ENCODE measurements at regions not wholly inside any gene's neighbourhood (a gene's known extent, or its start where the extent isn't known, plus 50 kb on each side); places are given as distances from the start of the nearest gene placed in this dataset.
"Not testable (repeated sequence)": the region's sequence is repeated elsewhere in the genome, so short reads cannot be mapped to it uniquely, and the experiment has no call there.

- H3K9me3 ChIP-seq; H3K36me3 ChIP-seq; H3K4me1 ChIP-seq; H3K27ac ChIP-seq (replicated peaks in 1 of 4); H3K27me3 ChIP-seq; H3K4me3 ChIP-seq; DNase-seq (ENCODE audit: extremely low spot score); intact Hi-C loops (cut with DNase I): not testable (repeated sequence)
- WGBS: no CpG with 5 or more reads among the region's 2 CpGs
Observed at GRCh38 chr21:5071180-5071579, 5450.2 kb upstream of the TPTE start.

GRCh38 chr21:5076854-5077253 is 5444.5 kb upstream of the TPTE start:
- intact Hi-C loops (cut with DNase I); H3K4me1 ChIP-seq; DNase-seq (ENCODE audit: extremely low spot score); H3K9me3 ChIP-seq; H3K27ac ChIP-seq (replicated peaks in 1 of 4); H3K4me3 ChIP-seq; H3K36me3 ChIP-seq; H3K27me3 ChIP-seq: not testable (repeated sequence)
- no CpG with 5 or more reads among the region's 7 CpGs for WGBS

- H3K4me3 ChIP-seq; H3K27ac ChIP-seq (replicated peaks in 1 of 4); H3K27me3 ChIP-seq; intact Hi-C loops (cut with DNase I); H3K36me3 ChIP-seq; DNase-seq (ENCODE audit: extremely low spot score); H3K4me1 ChIP-seq; H3K9me3 ChIP-seq: not testable (repeated sequence)
- no CpG with 5 or more reads among the region's 8 CpGs for WGBS
Observed at GRCh38 chr21:5079361-5079760, 5442.0 kb upstream of the TPTE start.

- DNase-seq (ENCODE audit: extremely low spot score): not testable (repeated sequence)
- WGBS: no CpG with 5 or more reads among the region's 5 CpGs
Observed at GRCh38 chr21:5080015-5080414, 5441.4 kb upstream of the TPTE start.

GRCh38 chr21:5084246-5084645 is 5437.1 kb upstream of the TPTE start:
- H3K9me3 ChIP-seq; H3K4me1 ChIP-seq; DNase-seq (ENCODE audit: extremely low spot score); H3K36me3 ChIP-seq; H3K27ac ChIP-seq (replicated peaks in 1 of 4); intact Hi-C loops (cut with DNase I); H3K27me3 ChIP-seq; H3K4me3 ChIP-seq: not testable (repeated sequence)
- no CpG with 5 or more reads among the region's 8 CpGs for WGBS

More at GRCh38 chr21:5080015-5080414, 5441.4 kb upstream of the TPTE start:
- H3K9me3 ChIP-seq; H3K36me3 ChIP-seq; intact Hi-C loops (cut with DNase I); H3K27me3 ChIP-seq; H3K4me1 ChIP-seq; H3K27ac ChIP-seq (replicated peaks in 1 of 4); H3K4me3 ChIP-seq: not testable (repeated sequence)

- H3K36me3 ChIP-seq; H3K9me3 ChIP-seq; intact Hi-C loops (cut with DNase I); H3K27me3 ChIP-seq; H3K4me1 ChIP-seq; H3K27ac ChIP-seq (replicated peaks in 1 of 4); DNase-seq (ENCODE audit: extremely low spot score); H3K4me3 ChIP-seq: not testable (repeated sequence)
- no CpG with 5 or more reads among the region's 13 CpGs for WGBS
Observed at GRCh38 chr21:5085456-5085855, 5435.9 kb upstream of the TPTE start.

- H3K36me3 ChIP-seq; H3K27ac ChIP-seq (replicated peaks in 1 of 4); H3K4me1 ChIP-seq; DNase-seq (ENCODE audit: extremely low spot score); intact Hi-C loops (cut with DNase I); H3K4me3 ChIP-seq; H3K9me3 ChIP-seq; H3K27me3 ChIP-seq: not testable (repeated sequence)
- WGBS: no CpG with 5 or more reads among the region's 17 CpGs
Observed at GRCh38 chr21:5086416-5086815, 5435.0 kb upstream of the TPTE start.

GRCh38 chr21:5088820-5089219 is 5432.6 kb upstream of the TPTE start:
- intact Hi-C loops (cut with DNase I); H3K36me3 ChIP-seq; H3K27ac ChIP-seq (replicated peaks in 1 of 4); H3K27me3 ChIP-seq; DNase-seq (ENCODE audit: extremely low spot score); H3K9me3 ChIP-seq; H3K4me3 ChIP-seq; H3K4me1 ChIP-seq: not testable (repeated sequence)
- no CpG with 5 or more reads among the region's 20 CpGs for WGBS

GRCh38 chr21:5089399-5090089 is 5431.8 kb upstream of the TPTE start:
- H3K9me3 ChIP-seq; H3K27me3 ChIP-seq; DNase-seq (ENCODE audit: extremely low spot score); intact Hi-C loops (cut with DNase I); H3K4me3 ChIP-seq; H3K27ac ChIP-seq (replicated peaks in 1 of 4); H3K36me3 ChIP-seq; H3K4me1 ChIP-seq: not testable (repeated sequence)
- WGBS: no CpG with 5 or more reads among the region's 15 CpGs

- WGBS: 69% methylated on average over 6 of the region's 34 CpGs
- intact Hi-C loops (cut with DNase I); H3K4me1 ChIP-seq; H3K27me3 ChIP-seq; H3K9me3 ChIP-seq; H3K27ac ChIP-seq (replicated peaks in 1 of 4); H3K4me3 ChIP-seq; H3K36me3 ChIP-seq: not testable (repeated sequence)
- DNase-seq (ENCODE audit: extremely low spot score): peak; percentile 24
Observed at GRCh38 chr21:5090132-5091079, 5431.0 kb upstream of the TPTE start.

- H3K4me3 ChIP-seq; H3K36me3 ChIP-seq; H3K4me1 ChIP-seq; DNase-seq (ENCODE audit: extremely low spot score); H3K27me3 ChIP-seq; H3K9me3 ChIP-seq; H3K27ac ChIP-seq (replicated peaks in 1 of 4); intact Hi-C loops (cut with DNase I): not testable (repeated sequence)
- no CpG with 5 or more reads among the region's 11 CpGs for WGBS
Observed at GRCh38 chr21:5091274-5091673, 5430.1 kb upstream of the TPTE start.

GRCh38 chr21:5095628-5096027 is 5425.8 kb upstream of the TPTE start:
- H3K27me3 ChIP-seq; intact Hi-C loops (cut with DNase I); H3K4me1 ChIP-seq; H3K36me3 ChIP-seq; DNase-seq (ENCODE audit: extremely low spot score); H3K9me3 ChIP-seq; H3K4me3 ChIP-seq; H3K27ac ChIP-seq (replicated peaks in 1 of 4): not testable (repeated sequence)
- no CpG with 5 or more reads among the region's 15 CpGs for WGBS

Data from esophagus muscularis mucosa (tissue), 4 donors.